Neural cell (in vitro differentiated cells): ENCODE measurements at regions not wholly inside any gene's neighbourhood (a gene's known extent, or its start where the extent isn't known, plus 50 kb on each side); places are given as distances from the start of the nearest gene placed in this dataset.

Experiments used
- H2AFZ ChIP-seq: fragments of 200-600, 300-800 bp; sonication (generic), shearing (Covaris generic); 2 replicates; pipeline ENCODE4 v1.6.0; 2014; ENCODE audit warnings: low read depth, mild to moderate bottlenecking, antibody characterized with exemption, low read length, moderate library complexity
- H3F3A ChIP-seq: fragments of 200-600 bp; shearing (Covaris generic); 2 replicates; pipeline ENCODE4 v1.6.1; 2016; ENCODE audit warnings: mild to moderate bottlenecking, moderate library complexity, mixed read lengths, antibody characterized with exemption, low read length; ENCODE audit not compliant: insufficient read depth, poor library complexity, severe bottlenecking
- H3K27ac ChIP-seq: fragments of 200-600, 300-800 bp; sonication (generic), shearing (Covaris generic); 2 replicates; pipeline ENCODE4 v1.5.1; 2014; ENCODE audit warnings: mild to moderate bottlenecking, low read length, moderate library complexity
- H3K27me3 ChIP-seq: fragments of 300-800, 200-600 bp; sonication (generic), shearing (Covaris generic); 2 replicates; pipeline ENCODE4 v1.6.0; 2014; ENCODE audit warnings: mild to moderate bottlenecking, low read depth, low read length, moderate library complexity; ENCODE audit not compliant: insufficient read depth
- H3K36me3 ChIP-seq: fragments of 300-800, 200-600 bp; sonication (generic), shearing (Covaris generic); 2 replicates; pipeline ENCODE4 v1.5.1; 2014; ENCODE audit warnings: mild to moderate bottlenecking, antibody characterized with exemption, low read length, moderate library complexity; ENCODE audit not compliant: insufficient read depth
- H3K4me2 ChIP-seq: fragments of 300-800, 200-600 bp; sonication (generic), shearing (Covaris generic); 2 replicates; pipeline ENCODE4 v1.6.0; 2014; ENCODE audit warnings: mild to moderate bottlenecking, low read length
- H3K4me3 ChIP-seq: fragments of 300-800, 200-600 bp; sonication (generic), shearing (Covaris generic); 2 replicates; pipeline ENCODE4 v1.5.1; 2014; ENCODE audit warnings: mild to moderate bottlenecking, low read length, moderate library complexity
- H3K79me2 ChIP-seq: fragments of 200-600 bp; shearing (Covaris generic); replicated peaks from 2 replicates; pipeline ENCODE4 v1.6.0; 2014; ENCODE audit warnings: mild to moderate bottlenecking, low read length, moderate library complexity; ENCODE audit not compliant: insufficient read depth
- H3K9ac ChIP-seq: fragments of 300-800, 200-600 bp; sonication (generic), shearing (Covaris generic); 2 replicates; pipeline ENCODE4 v1.6.1; 2016; ENCODE audit warnings: mild to moderate bottlenecking, low read length, mixed read lengths
- H3K9me2 ChIP-seq: fragments of 200-600 bp; shearing (Covaris generic); 2 replicates; pipeline ENCODE4 v1.6.1; 2016; ENCODE audit warnings: mild to moderate bottlenecking, low read length, mixed read lengths; ENCODE audit not compliant: insufficient read depth
- H3K9me3 ChIP-seq: fragments of 200-600, 300-800 bp; sonication (generic), shearing (Covaris generic); 2 replicates; pipeline ENCODE4 v1.6.1; 2016; ENCODE audit warnings: mild to moderate bottlenecking, mixed run types, low read length, moderate library complexity, mixed read lengths
- H4K20me1 ChIP-seq: fragments of 200-600 bp; shearing (Covaris generic); 2 replicates; pipeline ENCODE4 v1.6.1; 2016; ENCODE audit warnings: mild to moderate bottlenecking, mixed run types; ENCODE audit not compliant: insufficient read depth
- EP300 ChIP-seq: fragments of 450-650 bp; conservative IDR thresholded peaks from 2 replicates; pipeline ENCODE4 v1.6.1; 2014; ENCODE audit warnings: antibody characterized with exemption, mild to moderate bottlenecking, moderate library complexity; ENCODE audit not compliant: poor library complexity, severe bottlenecking
- EZH2 ChIP-seq: fragments of 200-600, 300-800 bp; shearing (Covaris generic), sonication (generic); IDR thresholded peaks from 2 replicates; pipeline ENCODE4 v1.6.1; 2014; ENCODE audit warnings: antibody characterized with exemption, low read length, borderline replicate concordance, mild to moderate bottlenecking; ENCODE audit not compliant: insufficient read depth, poor library complexity, severe bottlenecking
- MXI1 ChIP-seq: fragments of 450-650 bp; conservative IDR thresholded peaks from 2 replicates; pipeline ENCODE4 v1.6.1; 2014; ENCODE audit warnings: antibody characterized with exemption, mild to moderate bottlenecking; ENCODE audit not compliant: poor library complexity, severe bottlenecking
- POLR2AphosphoS5 ChIP-seq: IDR thresholded peaks from 2 replicates; pipeline ENCODE4 v1.6.1; 2012
- RAD21 ChIP-seq: fragments of 450-650 bp; conservative IDR thresholded peaks from 2 replicates; pipeline ENCODE4 v1.6.1; 2014; ENCODE audit warnings: antibody characterized with exemption, mild to moderate bottlenecking, moderate library complexity
- SMC3 ChIP-seq: fragments of 450-650 bp; conservative IDR thresholded peaks from 2 replicates; pipeline ENCODE4 v1.6.1; 2014; ENCODE audit warnings: antibody characterized with exemption, mild to moderate bottlenecking, moderate library complexity; ENCODE audit not compliant: poor library complexity
- TAF1 ChIP-seq: IDR thresholded peaks from 2 replicates; pipeline ENCODE4 v1.6.1; 2012; ENCODE audit warnings: low read depth
- TF ChIP-seq, protein P1 (sequence below): IDR thresholded peaks from 2 replicates; pipeline ENCODE4 v1.6.1; 2012; ENCODE audit warnings: borderline replicate concordance
- TF ChIP-seq, protein P2 (sequence below): fragments of 450-650 bp; IDR thresholded peaks from 2 replicates; pipeline ENCODE4 v1.5.1; 2014; ENCODE audit warnings: antibody characterized with exemption, mild to moderate bottlenecking, moderate library complexity; ENCODE audit not compliant: poor library complexity, severe bottlenecking

- TF ChIP-seq, protein P1, sequence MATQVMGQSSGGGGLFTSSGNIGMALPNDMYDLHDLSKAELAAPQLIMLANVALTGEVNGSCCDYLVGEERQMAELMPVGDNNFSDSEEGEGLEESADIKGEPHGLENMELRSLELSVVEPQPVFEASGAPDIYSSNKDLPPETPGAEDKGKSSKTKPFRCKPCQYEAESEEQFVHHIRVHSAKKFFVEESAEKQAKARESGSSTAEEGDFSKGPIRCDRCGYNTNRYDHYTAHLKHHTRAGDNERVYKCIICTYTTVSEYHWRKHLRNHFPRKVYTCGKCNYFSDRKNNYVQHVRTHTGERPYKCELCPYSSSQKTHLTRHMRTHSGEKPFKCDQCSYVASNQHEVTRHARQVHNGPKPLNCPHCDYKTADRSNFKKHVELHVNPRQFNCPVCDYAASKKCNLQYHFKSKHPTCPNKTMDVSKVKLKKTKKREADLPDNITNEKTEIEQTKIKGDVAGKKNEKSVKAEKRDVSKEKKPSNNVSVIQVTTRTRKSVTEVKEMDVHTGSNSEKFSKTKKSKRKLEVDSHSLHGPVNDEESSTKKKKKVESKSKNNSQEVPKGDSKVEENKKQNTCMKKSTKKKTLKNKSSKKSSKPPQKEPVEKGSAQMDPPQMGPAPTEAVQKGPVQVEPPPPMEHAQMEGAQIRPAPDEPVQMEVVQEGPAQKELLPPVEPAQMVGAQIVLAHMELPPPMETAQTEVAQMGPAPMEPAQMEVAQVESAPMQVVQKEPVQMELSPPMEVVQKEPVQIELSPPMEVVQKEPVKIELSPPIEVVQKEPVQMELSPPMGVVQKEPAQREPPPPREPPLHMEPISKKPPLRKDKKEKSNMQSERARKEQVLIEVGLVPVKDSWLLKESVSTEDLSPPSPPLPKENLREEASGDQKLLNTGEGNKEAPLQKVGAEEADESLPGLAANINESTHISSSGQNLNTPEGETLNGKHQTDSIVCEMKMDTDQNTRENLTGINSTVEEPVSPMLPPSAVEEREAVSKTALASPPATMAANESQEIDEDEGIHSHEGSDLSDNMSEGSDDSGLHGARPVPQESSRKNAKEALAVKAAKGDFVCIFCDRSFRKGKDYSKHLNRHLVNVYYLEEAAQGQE = no peak
Observed at GRCh38 chr20:55650657-55651360, 354.5 kb downstream of the CBLN4 start.

GRCh38 chr20:55649254-55649653 is 356.1 kb downstream of the CBLN4 start:
- Histone ChIP-seq H3K27ac (no peak overlapping the region), H3K9me2 (no peaks in the 10 kb centered on the region), H3K9me3 (no peaks in the 10 kb centered on the region), H3K27me3 (no peaks in the 10 kb centered on the region), H3K36me3 (no peaks in the 10 kb centered on the region), H3K9ac (no peak overlapping the region), H2AFZ (no peak overlapping the region), H4K20me1 (no peaks in the 10 kb centered on the region), H3F3A (no peaks in the 10 kb centered on the region), H3K4me3 (no peak overlapping the region), H3K4me2 (no peak overlapping the region), H3K79me2 (no peaks in the 10 kb centered on the region)
- TF ChIP-seq TAF1 (no peak), EP300 (no peak)
- TF ChIP-seq, protein P2, sequence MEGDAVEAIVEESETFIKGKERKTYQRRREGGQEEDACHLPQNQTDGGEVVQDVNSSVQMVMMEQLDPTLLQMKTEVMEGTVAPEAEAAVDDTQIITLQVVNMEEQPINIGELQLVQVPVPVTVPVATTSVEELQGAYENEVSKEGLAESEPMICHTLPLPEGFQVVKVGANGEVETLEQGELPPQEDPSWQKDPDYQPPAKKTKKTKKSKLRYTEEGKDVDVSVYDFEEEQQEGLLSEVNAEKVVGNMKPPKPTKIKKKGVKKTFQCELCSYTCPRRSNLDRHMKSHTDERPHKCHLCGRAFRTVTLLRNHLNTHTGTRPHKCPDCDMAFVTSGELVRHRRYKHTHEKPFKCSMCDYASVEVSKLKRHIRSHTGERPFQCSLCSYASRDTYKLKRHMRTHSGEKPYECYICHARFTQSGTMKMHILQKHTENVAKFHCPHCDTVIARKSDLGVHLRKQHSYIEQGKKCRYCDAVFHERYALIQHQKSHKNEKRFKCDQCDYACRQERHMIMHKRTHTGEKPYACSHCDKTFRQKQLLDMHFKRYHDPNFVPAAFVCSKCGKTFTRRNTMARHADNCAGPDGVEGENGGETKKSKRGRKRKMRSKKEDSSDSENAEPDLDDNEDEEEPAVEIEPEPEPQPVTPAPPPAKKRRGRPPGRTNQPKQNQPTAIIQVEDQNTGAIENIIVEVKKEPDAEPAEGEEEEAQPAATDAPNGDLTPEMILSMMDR = no peak

More at GRCh38 chr20:55650657-55651360, 354.5 kb downstream of the CBLN4 start:
- H2AFZ ChIP-seq = no peak overlapping the region
- H3K36me3 ChIP-seq = no peaks in the 10 kb centered on the region
- no peaks in the 10 kb centered on the region for H3K27me3 ChIP-seq
- no peaks in the 10 kb centered on the region for H3F3A ChIP-seq
- no peaks in the 10 kb centered on the region for H4K20me1 ChIP-seq
- no peaks in the 10 kb centered on the region for H3K9me3 ChIP-seq
- no peaks in the 10 kb centered on the region for H3K79me2 ChIP-seq
- no peak overlapping the region for H3K4me3 ChIP-seq
- no peak overlapping the region for H3K4me2 ChIP-seq
- H3K27ac ChIP-seq = no peak overlapping the region
- no peaks in the 10 kb centered on the region for H3K9me2 ChIP-seq
- no peak overlapping the region for H3K9ac ChIP-seq

- Histone ChIP-seq H3K9me2 (no peaks in the 10 kb centered on the region), H3K79me2 (no peaks in the 10 kb centered on the region), H3F3A (no peaks in the 10 kb centered on the region), H3K27me3 (no peaks in the 10 kb centered on the region), H3K4me3 (no peak overlapping the region), H2AFZ (no peak overlapping the region), H3K4me2 (no peak overlapping the region), H3K9me3 (no peaks in the 10 kb centered on the region), H4K20me1 (no peaks in the 10 kb centered on the region), H3K9ac (no peak overlapping the region), H3K27ac (no peak overlapping the region), H3K36me3 (no peaks in the 10 kb centered on the region)
- no peak for TF ChIP-seq SMC3
- TF ChIP-seq RAD21 = no peak
- TF ChIP-seq EZH2 = no peak
- TF ChIP-seq, protein P1 = no peak
- TF ChIP-seq MXI1 = no peak
- TF ChIP-seq EP300 = no peak
- no peak for TF ChIP-seq TAF1
- TF ChIP-seq, protein P2 = no peak
- TF ChIP-seq POLR2AphosphoS5 = no peak
Observed at GRCh38 chr20:55646851-55647250, 358.5 kb downstream of the CBLN4 start.
